WTC11 (cell line): ENCODE measurements at regions not wholly inside any gene's neighbourhood (a gene's known extent, or its start where the extent isn't known, plus 50 kb on each side); places are given as distances from the start of the nearest gene placed in this dataset.

Source experiments
- ELF4 ChIP-seq: sonication (generic); formaldehyde crosslinking; IDR thresholded peaks from 2 replicates; pipeline ENCODE4 v1.8.1; 2022; ENCODE audit warnings: low read depth, mild to moderate bottlenecking, moderate library complexity, missing genetic modification reagents
- ZNF263 ChIP-seq: sonication (generic); formaldehyde crosslinking; IDR thresholded peaks from 2 replicates; pipeline ENCODE4 v1.8.1; 2022; ENCODE audit warnings: low read depth, mild to moderate bottlenecking, moderate library complexity, missing genetic modification reagents
- ZNF416 ChIP-seq: fragments of 250-450 bp; sonication (Bioruptor Pico); IDR thresholded peaks from 2 replicates; pipeline ENCODE4 v1.9.0; 2021; ENCODE audit warnings: mild to moderate bottlenecking, inconsistent platforms
- TF ChIP-seq, protein P1 (sequence below): fragments of 200-600 bp; IDR thresholded peaks from 2 replicates; pipeline ENCODE4 v1.8.0; 2022; ENCODE audit warnings: antibody characterized with exemption
- TF ChIP-seq, protein P2 (sequence below): sonication (generic); formaldehyde crosslinking; IDR thresholded peaks from 2 replicates; pipeline ENCODE4 v1.8.1; 2022; ENCODE audit warnings: missing genetic modification reagents, borderline replicate concordance
- TF ChIP-seq, protein P3 (sequence below): sonication (generic); formaldehyde crosslinking; IDR thresholded peaks from 2 replicates; pipeline ENCODE4 v1.8.0; 2022; ENCODE audit warnings: mild to moderate bottlenecking, missing genetic modification reagents
- TF ChIP-seq, protein P4 (sequence below): sonication (generic); formaldehyde crosslinking; IDR thresholded peaks from 2 replicates; pipeline ENCODE4 v1.8.1; 2023; ENCODE audit warnings: mild to moderate bottlenecking, missing genetic modification reagents, moderate library complexity

DNA sequence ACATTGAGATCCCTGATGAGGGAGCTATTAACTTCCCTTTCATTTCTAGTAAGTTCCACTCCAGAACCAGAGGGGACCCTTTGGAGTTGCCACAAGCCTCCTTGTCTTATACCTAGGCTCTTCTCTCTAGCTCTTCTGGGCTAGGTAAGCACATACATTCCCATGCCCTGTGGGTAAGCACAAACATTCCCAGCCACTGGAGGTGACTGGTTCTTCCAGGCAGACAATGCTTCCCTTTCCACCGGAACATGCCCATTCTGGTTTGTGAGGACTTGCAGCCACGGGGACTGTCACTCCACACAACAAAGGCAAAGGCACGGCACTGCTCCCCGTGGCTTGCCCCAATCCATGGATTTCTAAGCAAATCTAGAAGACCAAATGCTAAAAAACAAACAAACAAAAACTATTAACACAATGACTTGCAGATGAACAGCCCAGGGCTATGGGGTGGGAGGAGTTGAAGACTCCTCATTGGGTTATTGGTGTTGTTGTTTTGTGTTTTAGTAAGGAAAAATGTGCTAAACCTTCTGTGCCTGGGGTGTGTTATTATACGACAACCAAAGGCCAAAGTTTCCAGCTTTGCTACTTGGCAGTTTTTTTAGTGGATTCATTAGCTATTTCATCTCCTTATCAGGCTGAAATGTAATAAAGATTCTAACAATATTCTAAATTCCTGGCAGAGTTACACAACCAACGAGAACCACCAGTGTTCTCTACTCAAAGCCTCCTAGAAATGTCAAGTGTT is 276.2 kb downstream of the SYK start:
- TF ChIP-seq, protein P1, sequence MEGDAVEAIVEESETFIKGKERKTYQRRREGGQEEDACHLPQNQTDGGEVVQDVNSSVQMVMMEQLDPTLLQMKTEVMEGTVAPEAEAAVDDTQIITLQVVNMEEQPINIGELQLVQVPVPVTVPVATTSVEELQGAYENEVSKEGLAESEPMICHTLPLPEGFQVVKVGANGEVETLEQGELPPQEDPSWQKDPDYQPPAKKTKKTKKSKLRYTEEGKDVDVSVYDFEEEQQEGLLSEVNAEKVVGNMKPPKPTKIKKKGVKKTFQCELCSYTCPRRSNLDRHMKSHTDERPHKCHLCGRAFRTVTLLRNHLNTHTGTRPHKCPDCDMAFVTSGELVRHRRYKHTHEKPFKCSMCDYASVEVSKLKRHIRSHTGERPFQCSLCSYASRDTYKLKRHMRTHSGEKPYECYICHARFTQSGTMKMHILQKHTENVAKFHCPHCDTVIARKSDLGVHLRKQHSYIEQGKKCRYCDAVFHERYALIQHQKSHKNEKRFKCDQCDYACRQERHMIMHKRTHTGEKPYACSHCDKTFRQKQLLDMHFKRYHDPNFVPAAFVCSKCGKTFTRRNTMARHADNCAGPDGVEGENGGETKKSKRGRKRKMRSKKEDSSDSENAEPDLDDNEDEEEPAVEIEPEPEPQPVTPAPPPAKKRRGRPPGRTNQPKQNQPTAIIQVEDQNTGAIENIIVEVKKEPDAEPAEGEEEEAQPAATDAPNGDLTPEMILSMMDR, result no peak
- TF ChIP-seq, protein P2, sequence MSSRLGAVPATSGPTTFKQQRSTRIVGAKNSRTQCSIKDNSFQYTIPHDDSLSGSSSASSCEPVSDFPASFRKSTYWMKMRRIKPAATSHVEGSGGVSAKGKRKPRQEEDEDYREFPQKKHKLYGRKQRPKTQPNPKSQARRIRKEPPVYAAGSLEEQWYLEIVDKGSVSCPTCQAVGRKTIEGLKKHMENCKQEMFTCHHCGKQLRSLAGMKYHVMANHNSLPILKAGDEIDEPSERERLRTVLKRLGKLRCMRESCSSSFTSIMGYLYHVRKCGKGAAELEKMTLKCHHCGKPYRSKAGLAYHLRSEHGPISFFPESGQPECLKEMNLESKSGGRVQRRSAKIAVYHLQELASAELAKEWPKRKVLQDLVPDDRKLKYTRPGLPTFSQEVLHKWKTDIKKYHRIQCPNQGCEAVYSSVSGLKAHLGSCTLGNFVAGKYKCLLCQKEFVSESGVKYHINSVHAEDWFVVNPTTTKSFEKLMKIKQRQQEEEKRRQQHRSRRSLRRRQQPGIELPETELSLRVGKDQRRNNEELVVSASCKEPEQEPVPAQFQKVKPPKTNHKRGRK (CRISPR knock-in tag), result no peak
- TF ChIP-seq ZNF416 (CRISPR knock-in tag), result no peak
- TF ChIP-seq, protein P3, sequence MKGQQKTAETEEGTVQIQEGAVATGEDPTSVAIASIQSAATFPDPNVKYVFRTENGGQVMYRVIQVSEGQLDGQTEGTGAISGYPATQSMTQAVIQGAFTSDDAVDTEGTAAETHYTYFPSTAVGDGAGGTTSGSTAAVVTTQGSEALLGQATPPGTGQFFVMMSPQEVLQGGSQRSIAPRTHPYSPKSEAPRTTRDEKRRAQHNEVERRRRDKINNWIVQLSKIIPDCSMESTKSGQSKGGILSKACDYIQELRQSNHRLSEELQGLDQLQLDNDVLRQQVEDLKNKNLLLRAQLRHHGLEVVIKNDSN (CRISPR knock-in tag), result no peak
- TF ChIP-seq, protein P4, sequence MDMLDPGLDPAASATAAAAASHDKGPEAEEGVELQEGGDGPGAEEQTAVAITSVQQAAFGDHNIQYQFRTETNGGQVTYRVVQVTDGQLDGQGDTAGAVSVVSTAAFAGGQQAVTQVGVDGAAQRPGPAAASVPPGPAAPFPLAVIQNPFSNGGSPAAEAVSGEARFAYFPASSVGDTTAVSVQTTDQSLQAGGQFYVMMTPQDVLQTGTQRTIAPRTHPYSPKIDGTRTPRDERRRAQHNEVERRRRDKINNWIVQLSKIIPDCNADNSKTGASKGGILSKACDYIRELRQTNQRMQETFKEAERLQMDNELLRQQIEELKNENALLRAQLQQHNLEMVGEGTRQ (CRISPR knock-in tag), result no peak
- TF ChIP-seq ZNF263 (CRISPR knock-in tag), result no peak
- TF ChIP-seq ELF4 (CRISPR knock-in tag), result no peak
